ENCODE measurements at regions not wholly inside any gene's neighbourhood (a gene's known extent, or its start where the extent isn't known, plus 50 kb on each side); places are given as distances from the start of the nearest gene placed in this dataset.

- no peaks in the 10 kb centered on the region for H3K4me1 ChIP-seq
- no peak for TF ChIP-seq CTCF (IDR thresholded peaks at IDR 0.05; ENCODE audit: low read depth, low read length)
- no peaks in the 10 kb centered on the region for H3K36me3 ChIP-seq
- peaks cover 5% of the 10 kb centered on the region; the same call in 1 of the 2 replicates for H3K27me3 ChIP-seq
- no peaks in the 10 kb centered on the region for H3K9me3 ChIP-seq
- no peak for DNase-seq
- no peak overlapping the region for H3K4me3 ChIP-seq (ENCODE audit: low read depth, low read length)
Observed at GRCh38 chr17:34141590-34141989, 113.5 kb upstream of the CCL2 start.

DNA sequence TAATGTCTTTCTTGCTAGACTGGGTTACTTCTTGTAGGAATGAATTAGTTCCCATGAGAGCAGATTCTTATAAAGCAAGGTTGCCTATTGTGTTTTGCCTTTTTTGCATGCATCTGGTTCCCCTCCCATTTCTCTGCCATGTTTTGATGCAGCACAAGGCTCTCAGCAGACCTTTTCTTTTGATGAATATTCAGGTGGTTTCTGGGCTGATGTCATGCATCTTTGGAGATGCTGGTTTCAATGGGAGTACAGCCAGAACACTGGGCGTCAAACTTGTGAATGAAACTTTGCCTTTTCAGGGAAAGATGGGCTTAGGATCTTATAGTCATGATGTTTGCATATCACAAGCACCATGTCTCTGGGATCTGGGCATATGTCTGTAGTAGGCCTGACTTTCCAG is 111.7 kb upstream of the CCL2 start:
- no peaks in the 10 kb centered on the region for H3K4me1 ChIP-seq
- peaks cover 5% of the 10 kb centered on the region; the same call in 1 of the 2 replicates for H3K27me3 ChIP-seq
- no peaks in the 10 kb centered on the region for H3K9me3 ChIP-seq
- H3K4me3 ChIP-seq (ENCODE audit: low read depth, low read length) = no peak overlapping the region
- H3K36me3 ChIP-seq = no peaks in the 10 kb centered on the region
- DNase-seq = no peak
- no peak for TF ChIP-seq CTCF (IDR thresholded peaks at IDR 0.05; ENCODE audit: low read depth, low read length)

GRCh38 chr17:34146440-34147043 is 108.5 kb upstream of the CCL2 start:
- Histone ChIP-seq H3K9me3 (no peaks in the 10 kb centered on the region), H3K4me1 (no peaks in the 10 kb centered on the region), H3K27me3 (no peaks in the 10 kb centered on the region), H3K4me3 (ENCODE audit: low read depth, low read length) (no peak overlapping the region), H3K36me3 (no peaks in the 10 kb centered on the region)
- TF ChIP-seq CTCF (IDR thresholded peaks at IDR 0.05; ENCODE audit: low read depth, low read length) = peak; percentile 87
- DNase-seq = peak; percentile 76

DNA sequence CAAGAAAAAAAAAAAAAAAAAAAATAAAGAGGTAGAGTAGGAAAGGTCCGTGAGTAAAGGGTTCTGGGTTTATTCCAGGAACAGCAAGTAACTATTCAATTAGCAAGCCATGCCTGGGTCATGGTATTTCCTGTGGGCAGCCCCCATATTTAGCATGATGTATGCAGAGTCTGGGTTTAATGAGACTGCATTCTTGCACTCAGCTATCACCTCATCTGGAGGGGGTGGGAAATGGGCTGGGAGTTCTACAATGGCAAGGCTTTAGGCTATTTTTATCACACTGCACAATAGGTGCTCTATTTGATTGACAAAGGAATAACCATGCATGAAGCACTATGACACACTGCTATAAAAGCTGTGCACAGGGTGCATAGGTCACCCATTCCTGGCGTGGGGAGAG is 104.0 kb upstream of the CCL2 start:
- H3K9me3 ChIP-seq = no peaks in the 10 kb centered on the region
- H3K4me3 ChIP-seq (ENCODE audit: low read depth, low read length) = no peak overlapping the region
- no peaks in the 10 kb centered on the region for H3K36me3 ChIP-seq
- TF ChIP-seq CTCF (IDR thresholded peaks at IDR 0.05; ENCODE audit: low read depth, low read length) = no peak
- no peaks in the 10 kb centered on the region for H3K4me1 ChIP-seq
- no peak for DNase-seq
- H3K27me3 ChIP-seq = peaks cover 31% of the 10 kb centered on the region

GRCh38 chr17:34153991-34154390 is 101.1 kb upstream of the CCL2 start:
- Histone ChIP-seq H3K9me3 (no peaks in the 10 kb centered on the region), H3K4me3 (ENCODE audit: low read depth, low read length) (no peak overlapping the region), H3K4me1 (no peaks in the 10 kb centered on the region), H3K36me3 (no peaks in the 10 kb centered on the region), H3K27me3 (peaks cover 60% of the 10 kb centered on the region)
- no peak for TF ChIP-seq CTCF (IDR thresholded peaks at IDR 0.05; ENCODE audit: low read depth, low read length)
- no peak for DNase-seq

DNA sequence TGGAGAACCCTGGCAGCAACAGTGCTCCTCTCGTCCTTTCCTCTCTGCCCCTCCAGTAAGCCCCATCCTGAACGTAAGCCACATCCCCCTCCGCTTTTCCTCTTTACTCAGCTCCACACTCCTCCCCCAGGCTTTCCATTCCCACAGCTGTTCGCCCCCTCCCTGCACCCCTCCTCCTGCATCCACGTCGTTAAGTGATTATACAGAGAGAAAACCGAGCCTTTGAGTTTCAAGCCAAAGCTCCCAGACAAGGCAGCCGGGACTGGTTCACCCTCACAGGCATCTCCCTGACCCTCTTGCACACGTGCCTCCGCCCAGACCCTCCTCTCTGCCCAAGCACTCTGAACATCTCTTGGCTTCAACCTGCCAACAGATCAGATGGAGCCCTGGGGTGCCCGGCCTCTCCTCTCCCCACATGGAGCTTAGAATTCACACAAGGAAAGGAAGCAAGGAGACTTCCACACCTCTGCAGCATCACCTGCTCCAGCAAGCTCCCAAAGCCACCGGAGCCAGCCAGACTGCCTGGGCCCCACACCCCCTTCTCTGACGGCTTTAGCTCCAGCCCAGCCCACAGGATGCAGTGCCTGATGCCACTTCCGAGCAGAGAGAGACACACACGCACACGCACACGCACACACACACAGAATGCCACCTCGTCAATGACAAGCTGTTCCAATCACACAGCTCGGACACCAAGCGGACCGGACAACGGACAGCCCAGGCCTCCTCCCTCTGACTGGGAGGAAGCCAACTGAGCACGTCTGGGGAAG is 99.9 kb upstream of the CCL2 start:
- H3K4me3 ChIP-seq (ENCODE audit: low read depth, low read length) = no peak overlapping the region
- H3K27me3 ChIP-seq = peaks cover 62% of the 10 kb centered on the region
- no peaks in the 10 kb centered on the region for H3K36me3 ChIP-seq
- TF ChIP-seq CTCF (IDR thresholded peaks at IDR 0.05; ENCODE audit: low read depth, low read length) = no peak
- no peaks in the 10 kb centered on the region for H3K9me3 ChIP-seq
- no peak for DNase-seq
- no peaks in the 10 kb centered on the region for H3K4me1 ChIP-seq
